Dermis microvascular lymphatic vessel endothelial cell (primary cell): ENCODE measurements at regions not wholly inside any gene's neighbourhood (a gene's known extent, or its start where the extent isn't known, plus 50 kb on each side); places are given as distances from the start of the nearest gene placed in this dataset.
"Not testable (repeated sequence)": the region's sequence is repeated elsewhere in the genome, so short reads cannot be mapped to it uniquely, and the experiment has no call there.

Experiments used
- DNase-seq, 2 donors: peaks; one replicate each; pipeline versions ENCODE4 v3.0.0 to v3.0.0-alpha.2; 2010; ENCODE audit warnings: low read depth in 2 of 2

DNA sequence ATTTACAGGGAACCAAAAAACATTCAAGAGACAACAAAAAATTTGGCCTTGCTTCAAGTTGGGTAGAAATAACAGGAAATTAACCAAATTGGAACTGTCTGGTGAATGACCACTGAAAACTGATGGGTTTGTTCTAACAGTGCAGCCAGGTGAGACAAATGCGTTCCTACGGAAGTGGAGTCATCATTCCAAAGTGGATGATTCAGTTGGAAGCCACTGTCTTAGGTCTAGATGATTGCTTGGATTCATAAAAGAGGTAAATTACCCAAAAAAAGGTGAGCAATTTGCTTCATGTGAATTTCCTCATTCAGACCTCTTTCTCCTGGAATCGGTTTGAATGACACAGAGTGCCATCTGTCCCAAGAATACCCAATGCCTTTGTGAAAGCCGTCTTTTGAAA is 87.1 kb upstream of the IPO5 start:
- DNase-seq: no peak

DNA sequence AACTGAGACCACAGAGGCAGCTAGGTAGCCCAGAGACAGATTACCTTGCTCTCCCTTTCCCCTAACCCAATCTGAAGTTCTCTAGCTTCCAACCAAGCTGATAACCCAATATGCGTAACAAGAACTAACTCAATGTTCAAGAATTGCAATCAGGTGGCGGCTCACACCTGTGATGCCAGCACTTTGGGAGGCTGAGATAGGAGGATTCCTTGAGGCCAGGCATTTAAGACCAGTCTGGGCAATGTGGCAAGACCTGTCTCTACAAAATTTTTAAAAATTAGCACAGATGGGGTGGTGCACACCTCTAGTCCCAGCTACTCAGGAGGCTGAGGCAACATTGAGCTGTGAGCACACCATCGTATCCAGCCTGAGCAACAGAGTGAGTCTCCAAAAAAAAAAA is 86.7 kb upstream of the IPO5 start:
- DNase-seq: no peak

DNA sequence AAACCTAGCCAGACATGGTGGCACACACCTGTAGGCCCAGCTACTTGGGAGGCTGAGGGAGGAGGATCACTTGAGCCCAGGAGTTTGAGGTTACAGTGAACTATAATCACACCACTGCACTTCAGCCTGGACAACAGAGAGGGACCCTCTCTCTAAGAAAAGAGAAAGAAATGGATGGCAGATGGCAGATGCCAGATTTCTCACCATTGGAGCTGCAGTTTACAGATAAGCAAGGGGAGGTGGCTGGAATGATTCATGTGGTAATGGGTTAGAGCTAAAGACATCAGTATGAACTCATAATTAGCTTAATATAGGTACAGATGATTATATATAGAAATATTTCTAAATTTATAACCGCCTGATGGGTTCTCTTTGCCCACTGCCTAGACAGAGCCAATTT is 80.1 kb upstream of the IPO5 start:
- no peak for DNase-seq

DNA sequence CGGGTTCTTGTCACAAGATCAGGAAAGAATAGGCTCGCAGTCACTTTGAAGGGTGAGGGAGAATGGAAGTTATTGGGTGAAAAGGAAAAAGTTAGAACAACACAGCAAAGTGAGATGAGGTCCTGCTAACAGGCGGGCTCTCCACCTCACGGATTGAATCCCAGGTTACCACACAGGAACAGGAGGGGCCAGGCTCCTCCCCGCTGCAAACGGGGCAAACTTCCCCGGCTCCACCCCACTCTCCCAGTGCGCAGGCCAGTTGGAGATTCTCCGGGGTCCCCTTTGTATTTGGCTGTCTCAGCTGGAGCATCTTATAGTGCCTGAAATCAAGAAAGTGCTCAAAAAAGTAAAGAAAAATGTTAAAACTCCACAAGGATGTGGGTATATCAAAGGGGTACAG is 78.3 kb upstream of the IPO5 start:
- no peak for DNase-seq

DNA sequence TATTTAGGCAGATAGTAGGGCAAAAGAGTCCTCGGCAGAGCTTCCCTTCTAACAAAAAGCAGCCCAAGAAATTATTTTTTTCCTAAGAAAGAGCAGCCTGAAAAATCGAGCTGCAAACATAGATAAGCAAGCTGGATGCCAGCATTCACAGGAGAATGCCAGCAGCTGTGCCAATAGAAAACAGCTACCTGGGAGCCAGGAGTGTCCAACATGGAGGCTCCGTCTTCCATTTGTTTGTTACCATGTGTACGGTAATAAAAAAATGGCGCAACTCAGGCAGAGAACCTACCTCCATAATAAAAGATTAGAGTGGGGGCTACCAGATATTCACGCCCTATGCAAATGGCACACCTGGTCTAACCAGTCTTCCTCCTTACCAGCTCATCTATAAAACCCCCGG is 77.6 kb upstream of the IPO5 start:
- no peak for DNase-seq

DNA sequence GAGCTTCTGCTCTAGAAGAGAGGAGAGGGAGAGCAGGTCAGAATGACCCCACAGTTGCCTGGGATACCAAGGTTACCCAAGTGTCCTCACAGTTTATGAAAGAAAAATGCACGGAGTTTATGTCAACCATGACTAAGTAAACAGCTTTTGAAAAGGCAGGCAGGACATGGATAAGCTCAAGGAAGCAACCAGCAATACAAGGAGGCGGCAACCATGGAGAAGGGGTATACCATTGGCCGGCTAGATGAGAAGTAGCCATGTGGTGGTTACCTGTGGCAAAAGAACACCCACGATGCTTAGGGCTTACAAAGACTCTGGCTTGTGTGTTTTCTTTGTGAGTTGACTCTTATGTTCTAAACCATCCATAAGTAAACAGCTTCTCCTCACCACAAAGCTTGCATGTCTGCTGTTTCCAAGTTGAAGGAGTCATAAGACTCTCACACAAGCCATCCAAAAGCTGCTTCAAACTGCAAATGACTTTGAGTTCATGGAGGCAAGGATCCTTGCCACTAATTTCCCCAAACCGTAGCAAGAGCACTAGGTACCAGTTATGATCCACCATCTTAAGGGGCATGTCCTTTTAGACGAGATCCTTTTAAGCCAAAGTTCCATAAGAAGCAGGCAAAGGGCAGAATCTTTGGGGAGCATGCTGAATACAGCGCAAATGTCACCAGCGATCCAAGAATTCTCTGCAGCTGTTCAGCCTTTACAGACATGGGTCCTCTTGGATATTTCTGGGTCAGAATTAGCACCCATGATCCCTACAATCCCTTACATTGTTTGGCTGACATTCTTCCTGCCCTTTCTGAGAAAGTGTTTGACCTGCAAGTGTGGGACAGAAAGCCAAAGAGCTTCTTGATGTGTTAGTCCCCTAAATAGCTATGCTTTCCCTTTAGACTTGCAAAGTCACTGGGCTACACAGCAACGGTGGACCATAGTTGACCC is 74.8 kb upstream of the IPO5 start:
- DNase-seq: no peak

DNA sequence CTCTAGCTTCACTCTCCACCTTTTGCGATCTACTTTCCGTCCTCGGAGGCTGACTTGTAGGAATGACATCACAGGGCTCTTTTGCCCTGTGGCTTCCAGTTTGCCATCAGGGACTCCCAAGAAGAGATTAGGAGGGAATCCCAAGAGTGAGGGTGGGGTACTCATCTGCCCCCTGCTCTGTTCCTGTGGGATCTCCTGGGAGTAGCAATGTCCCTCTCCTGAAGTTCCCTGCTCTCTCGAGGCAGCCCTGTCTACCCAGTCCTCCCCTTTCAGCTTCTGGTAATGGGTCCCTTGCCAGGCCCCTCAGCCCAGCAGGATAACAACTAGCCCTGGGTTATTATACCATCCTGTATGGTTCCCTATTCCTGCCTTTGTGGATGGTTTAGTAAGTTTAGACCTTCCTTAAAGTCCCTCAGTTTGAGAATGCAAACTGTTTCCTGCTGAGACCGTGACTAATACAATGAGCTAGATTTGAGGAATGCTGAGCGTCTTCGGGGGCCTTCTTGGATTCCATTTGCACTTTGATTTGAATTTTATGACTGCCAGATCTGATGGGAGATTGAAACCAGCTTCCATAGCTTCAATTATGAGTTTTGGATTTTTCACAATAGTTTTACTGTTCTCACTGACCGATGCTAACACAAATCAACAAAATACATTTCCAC is 73.7 kb upstream of the IPO5 start:
- DNase-seq: peak in 1 of 2 donors; percentile 49

DNA sequence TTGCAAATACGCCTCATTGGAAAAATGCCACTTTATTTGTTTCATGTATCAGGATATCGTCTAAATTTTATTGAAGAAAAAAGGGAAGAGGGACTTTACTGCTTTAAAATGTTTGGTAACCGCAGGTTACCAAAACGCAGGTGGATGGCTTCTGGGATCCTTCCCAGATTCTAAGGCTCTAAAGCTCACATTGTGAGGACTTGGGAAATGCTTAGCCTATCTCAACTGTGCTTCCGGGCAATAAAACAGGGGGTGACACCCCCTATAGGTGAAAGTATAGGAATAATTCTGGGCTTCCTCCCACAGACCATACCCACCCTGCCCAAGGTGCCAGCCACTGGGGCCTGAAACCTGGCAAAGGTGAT is 73.2 kb upstream of the IPO5 start:
- no peak for DNase-seq

DNA sequence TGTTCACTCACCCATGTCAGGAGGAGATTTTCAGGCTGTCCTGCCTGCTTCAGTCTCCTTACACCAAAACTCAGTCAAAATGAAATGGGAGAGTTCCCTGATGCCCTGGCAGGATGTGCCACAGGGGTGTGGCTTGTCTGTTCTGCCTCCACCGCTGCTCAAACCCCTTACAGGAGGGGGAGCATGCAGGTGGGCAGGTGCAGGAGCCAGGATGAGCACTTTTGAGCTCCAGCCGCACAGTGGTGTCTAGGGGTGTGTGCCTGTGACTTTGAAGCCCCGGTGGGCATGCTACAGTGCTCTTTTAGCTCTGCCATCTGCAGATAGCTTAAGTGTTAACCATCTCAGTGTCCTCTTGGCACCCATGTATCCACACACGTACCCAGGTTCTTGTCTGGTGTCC is 71.9 kb upstream of the IPO5 start:
- DNase-seq: no peak

DNA sequence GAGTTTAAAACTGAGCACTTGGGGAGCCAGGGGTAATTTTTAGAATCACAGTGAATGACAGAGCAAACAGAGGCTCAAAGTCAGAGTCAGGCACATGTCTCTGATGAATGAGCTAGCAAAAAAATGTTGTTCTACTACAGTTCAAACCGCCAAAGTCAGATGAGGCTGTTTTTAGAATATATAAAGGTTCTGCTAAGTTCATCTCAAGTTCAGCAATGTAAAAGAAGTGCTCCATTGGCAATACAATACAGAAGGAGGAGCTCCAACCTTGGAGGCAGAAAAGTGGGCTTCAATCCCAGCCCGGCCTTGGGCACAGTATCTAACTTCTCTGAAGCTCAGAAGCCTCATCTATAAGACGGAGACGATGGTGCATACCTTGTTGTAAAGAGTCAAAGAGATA is 70.1 kb upstream of the IPO5 start:
- no peak for DNase-seq

DNA sequence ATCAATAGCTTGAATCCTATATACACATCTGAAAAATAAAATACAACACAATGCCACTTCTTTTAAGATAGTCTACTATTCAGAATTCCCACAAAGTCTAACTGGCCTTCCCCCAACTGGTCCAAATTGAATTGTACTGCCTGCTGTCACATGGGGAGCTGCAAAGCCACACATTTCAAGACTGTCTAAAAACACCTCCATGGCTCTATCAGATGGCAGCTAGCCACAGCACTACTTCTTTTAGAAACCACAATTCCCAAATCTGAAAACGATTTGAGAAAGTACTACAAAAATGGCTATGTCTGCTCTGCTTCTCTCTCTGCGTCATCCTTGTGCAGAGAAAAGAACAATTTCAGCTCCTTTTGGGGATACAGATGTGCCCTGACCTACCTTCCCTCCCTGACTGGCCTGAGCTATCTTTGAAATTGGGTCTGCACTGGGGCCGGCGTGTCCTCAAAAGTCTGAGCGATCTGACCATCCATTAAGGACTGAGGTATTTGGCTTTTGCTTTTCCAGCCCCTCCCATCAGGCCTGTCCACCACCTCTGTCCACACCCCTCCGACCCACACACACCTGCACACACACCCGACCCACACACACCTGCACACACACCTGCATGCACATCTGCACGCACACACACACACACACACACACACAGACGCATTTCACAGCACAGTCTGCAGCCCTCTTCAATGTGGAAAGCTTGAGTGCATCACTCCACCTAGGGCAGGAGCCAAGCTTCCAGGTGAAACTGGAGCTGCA is 68.6 kb upstream of the IPO5 start:
- no peak for DNase-seq

DNA sequence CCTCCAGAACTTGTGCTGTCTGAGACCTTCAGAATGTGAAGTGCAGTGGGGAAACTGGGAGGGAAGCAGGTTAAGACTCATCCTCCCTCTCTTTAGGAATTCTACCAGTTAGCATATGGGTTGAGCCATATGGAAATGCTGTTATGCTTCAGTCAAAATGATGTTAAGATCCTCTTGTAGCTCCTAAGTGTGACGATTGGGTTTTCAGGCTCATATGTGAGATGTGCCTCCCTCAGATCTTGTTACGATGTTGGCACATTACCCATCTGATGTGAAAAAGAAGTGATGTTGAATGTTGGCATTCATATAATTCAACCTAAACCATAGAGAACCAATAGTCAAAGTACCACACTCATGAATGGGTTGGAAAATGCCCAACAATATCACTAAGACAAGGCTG is 67.8 kb upstream of the IPO5 start:
- DNase-seq: no peak

DNA sequence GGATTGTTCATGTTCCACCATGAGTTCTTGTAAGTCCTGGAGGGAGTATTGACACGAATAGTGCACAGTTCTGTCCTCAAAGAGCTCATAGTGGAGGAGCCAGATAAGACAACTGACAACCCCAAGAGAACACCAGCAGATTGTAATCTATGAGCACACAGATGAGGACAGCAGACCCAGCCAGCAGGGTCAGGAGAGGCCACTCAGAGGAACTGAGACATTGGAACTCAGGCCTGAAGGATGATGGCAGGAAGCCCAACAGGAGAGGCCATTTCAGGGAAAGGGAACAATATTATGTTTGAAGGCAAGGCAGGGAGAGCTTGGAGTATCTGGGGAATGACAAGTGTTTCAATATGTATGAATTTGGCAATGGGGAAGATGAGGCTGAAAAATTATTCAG is 63.7 kb upstream of the IPO5 start:
- no peak for DNase-seq

DNA sequence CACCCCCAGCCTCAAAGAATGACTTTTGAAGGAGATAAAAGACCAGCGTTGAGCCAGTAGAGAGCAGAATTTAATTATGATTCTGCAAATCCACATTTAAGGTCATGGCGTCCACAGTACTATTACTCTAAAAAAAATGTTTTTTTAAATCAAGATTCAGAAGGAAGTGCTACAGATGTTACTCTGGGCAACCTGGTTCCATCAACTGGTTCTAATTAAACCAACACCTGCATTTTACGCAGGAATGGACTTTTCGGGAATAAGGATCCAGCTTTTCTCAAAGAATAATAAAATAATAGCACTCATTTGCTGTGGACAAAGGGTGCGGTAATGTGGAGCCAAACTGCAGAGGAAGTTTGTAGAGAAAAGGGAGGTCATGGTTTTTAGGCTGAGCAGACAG is 62.9 kb upstream of the IPO5 start:
- no peak for DNase-seq

DNA sequence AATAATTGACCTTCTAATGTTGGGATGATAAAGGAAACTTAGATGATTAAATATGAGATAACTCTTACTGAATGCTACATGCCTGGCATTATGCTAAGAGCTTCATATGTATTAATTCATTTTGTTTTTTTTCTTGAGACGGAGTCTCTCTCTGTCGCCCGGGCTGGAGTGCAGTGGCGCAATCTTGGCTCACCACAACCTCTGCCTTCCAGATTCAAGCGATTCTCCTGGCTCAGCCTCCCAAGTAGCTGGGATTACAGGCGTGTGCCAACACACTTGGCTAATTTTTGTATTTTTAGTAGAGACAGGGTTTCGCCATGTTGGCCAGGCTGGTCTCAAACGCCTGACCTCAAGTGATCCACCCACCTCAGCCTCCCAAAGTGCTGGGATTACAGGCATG is 61.5 kb upstream of the IPO5 start:
- DNase-seq: not testable (repeated sequence)

DNA sequence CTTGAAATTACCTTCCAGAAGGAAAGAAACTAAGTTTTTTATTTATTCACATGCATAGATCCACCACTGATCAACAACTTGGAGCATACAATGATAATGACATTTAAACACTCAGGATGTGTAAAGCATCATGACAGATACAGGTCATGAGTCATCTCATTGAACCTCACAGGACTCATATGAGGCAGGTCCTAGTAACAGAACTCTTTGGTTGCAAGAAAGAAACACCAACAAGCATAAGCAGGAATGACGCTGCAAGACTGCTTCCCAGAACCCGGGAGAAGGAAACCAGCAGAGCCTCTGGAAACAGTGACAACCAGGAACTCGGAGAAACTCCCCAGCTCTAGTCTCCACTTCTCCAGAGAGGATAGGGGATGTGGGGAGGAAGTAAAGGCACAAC is 60.8 kb upstream of the IPO5 start:
- no peak for DNase-seq

DNA sequence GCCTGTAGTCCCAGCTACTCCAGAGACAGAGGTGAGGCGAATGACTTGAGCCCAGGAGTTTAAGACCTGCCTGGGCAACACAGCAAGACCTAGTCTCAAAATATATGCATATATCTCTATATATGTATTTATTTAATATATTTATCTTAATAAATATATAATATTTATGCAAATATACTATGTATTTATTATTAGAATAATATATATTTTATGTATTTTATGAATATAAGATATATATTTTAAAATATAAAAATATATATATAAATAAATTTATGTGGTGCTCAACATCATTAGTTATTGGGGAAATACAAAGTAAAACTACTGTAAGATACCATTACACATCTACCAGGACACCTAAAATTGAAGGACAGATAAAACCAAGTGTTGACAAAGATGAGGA is 58.1 kb upstream of the IPO5 start:
- no peak for DNase-seq

DNA sequence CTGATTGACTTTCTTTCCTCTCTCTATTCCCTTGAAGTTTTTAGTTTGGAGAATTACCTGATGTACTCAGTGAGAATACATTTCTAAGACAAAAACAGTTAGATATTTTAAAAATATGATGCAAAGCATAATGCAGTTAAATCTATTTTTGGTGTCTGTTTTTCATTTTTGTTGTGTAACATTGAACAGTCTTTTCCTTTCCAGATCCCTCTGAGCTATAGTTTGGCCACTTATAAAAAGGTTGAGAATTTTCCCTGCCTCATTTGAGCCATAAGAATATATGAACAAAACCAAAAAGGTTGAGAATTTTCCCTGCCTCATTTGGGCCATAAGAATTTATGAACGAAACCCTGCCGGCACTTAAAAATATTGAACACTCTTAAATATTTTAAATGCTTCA is 57.0 kb upstream of the IPO5 start:
- no peak for DNase-seq

DNA sequence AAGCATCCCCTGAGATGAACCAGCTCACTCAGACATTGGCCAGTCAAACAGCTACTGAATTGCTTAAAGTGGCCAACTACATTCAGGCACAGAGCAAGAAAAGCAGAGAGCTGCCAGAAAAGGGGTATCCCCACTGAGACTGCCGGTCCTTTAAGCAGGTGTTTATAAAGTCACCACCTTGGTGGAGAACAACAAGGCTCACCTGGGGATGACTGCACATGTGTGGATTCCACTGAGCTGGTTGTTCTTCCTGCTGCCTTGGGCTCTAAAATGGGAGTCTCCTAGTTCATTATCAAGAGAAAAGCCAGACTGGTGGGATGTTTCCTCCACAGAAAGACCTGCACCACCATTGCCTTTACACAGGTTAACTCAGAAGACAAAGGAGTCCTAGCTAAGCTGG is 51.8 kb upstream of the IPO5 start:
- no peak for DNase-seq
